AG09319 (cell line): ENCODE measurements at regions not wholly inside any gene's neighbourhood (a gene's known extent, or its start where the extent isn't known, plus 50 kb on each side); places are given as distances from the start of the nearest gene placed in this dataset.
"Not testable (repeated sequence)": the region's sequence is repeated elsewhere in the genome, so short reads cannot be mapped to it uniquely, and the experiment has no call there.

Experiments
- DNase-seq: peaks from one replicate; pipeline ENCODE4 v3.0.0-alpha.2; 2010; ENCODE audit warnings: low read depth; ENCODE audit errors: extremely low read depth
- CTCF ChIP-seq: IDR thresholded peaks from 2 replicates; pipeline ENCODE4 v1.5.1; 2011; ENCODE audit warnings: low read depth, mild to moderate bottlenecking, inconsistent platforms, low read length, moderate library complexity

GRCh38 chr10:36779238-36779846 is 346.1 kb upstream of the ANKRD30A start:
- TF ChIP-seq CTCF = peak; percentile 76
- peak; percentile 44 for DNase-seq

GRCh38 chr10:36778651-36779050 is 346.7 kb upstream of the ANKRD30A start:
- no peak for DNase-seq

DNA sequence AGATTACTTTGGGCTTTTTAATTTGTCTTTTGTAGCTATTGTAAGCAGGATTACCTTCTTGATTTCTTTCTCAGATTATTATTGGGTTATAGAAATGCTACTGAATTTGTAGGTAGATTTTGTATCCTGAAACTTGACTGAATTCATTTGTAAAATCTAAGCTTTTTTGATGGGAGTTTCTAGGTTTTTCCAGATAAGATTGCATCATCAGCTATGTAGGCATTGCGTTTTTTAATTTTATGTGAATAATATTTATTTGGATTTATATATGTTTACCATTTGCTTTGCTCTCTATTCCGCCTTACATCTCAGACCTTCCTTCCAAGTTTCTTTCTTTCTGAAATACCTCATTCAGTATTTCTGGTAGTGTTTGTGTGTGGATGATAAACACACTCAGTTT is 351.7 kb upstream of the ANKRD30A start:
- DNase-seq = no peak
- TF ChIP-seq CTCF = no peak

More at GRCh38 chr10:36778651-36779050, 346.7 kb upstream of the ANKRD30A start:
- TF ChIP-seq CTCF = no peak

DNA sequence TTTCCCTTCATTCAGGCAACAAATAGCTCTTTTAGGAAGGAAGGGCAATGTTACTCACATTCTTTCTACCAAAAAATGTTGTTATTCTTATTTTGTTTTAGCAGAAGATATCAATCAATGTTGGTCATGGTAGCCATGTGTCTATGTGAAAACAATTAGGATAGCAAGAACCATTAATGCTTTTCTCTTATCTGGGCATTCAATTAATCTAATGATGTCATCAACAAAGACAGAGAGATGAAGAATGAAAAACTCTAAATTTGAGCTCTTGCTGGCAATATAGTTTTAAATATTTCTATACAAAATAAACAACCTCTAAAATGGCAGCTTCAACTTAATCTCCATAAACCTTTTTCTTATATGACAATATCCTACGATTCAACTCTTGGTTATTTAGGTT is 353.7 kb upstream of the ANKRD30A start:
- no peak for TF ChIP-seq CTCF
- DNase-seq = no peak

GRCh38 chr10:36769741-36770140 is 355.7 kb upstream of the ANKRD30A start:
- DNase-seq = not testable (repeated sequence)

GRCh38 chr10:36766940-36767339 is 358.5 kb upstream of the ANKRD30A start:
- DNase-seq = no peak
- no peak for TF ChIP-seq CTCF

DNA sequence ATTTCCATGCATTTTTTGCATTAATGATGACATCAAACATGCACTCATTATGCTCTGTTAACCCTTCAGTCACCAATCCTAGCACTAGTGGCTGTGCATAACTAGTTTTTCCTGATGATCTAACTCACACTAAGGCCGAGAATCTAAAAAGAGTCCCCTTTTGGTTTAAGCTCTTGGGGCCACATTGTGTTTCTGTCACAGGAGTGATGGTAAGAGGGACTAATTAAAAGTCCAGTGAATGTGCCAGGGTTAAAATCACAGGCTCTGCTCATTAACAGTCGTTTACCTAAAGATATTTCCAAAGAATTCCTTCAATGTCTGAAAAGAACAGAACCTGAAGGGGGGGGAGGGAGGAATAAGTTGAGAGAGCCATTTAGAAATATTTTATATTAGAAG is 359.0 kb upstream of the ANKRD30A start:
- no peak for DNase-seq
- TF ChIP-seq CTCF = no peak

DNA sequence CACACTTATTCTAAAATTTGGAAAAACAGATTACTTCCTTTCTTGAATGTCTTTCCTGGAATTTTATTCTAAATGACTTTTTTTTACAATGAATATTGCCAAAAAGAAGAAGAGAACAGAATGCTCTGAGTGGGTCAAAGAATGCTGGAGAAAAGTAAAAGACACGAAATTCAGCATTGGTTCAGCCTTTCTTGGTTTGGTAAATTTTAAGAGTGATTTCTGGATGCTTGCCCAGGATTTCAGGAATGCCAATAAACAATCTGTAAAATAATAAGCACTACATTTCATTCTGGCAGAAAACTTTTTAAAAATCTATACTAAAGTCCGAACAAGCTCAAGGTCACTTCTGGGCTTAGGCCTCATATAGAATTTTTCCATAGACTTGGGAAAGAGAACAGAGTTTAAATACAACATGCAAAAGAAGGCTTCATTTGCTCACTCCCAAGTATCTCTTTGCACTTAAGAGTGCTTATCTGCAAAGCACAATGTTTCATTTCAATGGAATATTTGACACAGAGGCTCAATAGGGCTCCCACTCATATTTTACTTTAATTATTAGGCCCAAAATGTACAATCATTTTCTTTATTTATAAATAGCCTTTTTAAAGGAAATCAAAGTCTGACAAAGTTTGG is 359.5 kb upstream of the ANKRD30A start:
- no peak for DNase-seq

More for the DNA sequence above, 359.5 kb upstream of the ANKRD30A start:
- TF ChIP-seq CTCF = no peak
